HepG2 (cell line): ENCODE measurements at regions not wholly inside any gene's neighbourhood (a gene's known extent, or its start where the extent isn't known, plus 50 kb on each side); places are given as distances from the start of the nearest gene placed in this dataset.

Experiments used
- HMGA1 ChIP-seq: sonication (generic); formaldehyde crosslinking; conservative IDR thresholded peaks from 2 replicates; pipeline ENCODE4 v1.4.0; 2020; ENCODE audit warnings: missing genetic modification reagents
- ZBTB40 ChIP-seq, 2 experiments: fragments of 450-650 bp in 1 of 2; sonication (generic) in 1 of 2; formaldehyde crosslinking in 1 of 2; IDR thresholded peaks; 2 replicates each; pipeline versions ENCODE4 v1.6.1 to v1.8.0; 2016 to 2022; ENCODE audit warnings: antibody characterized with exemption in 1 of 2, mild to moderate bottlenecking in 1 of 2, missing genetic modification reagents in 1 of 2
- TF ChIP-seq, protein P1 (sequence below): sonication (generic); formaldehyde crosslinking; IDR thresholded peaks from 2 replicates; pipeline ENCODE4 v1.5.0; 2020; ENCODE audit warnings: missing genetic modification reagents
- TF ChIP-seq, protein P2 (sequence below): sonication (generic); formaldehyde crosslinking; IDR thresholded peaks from 2 replicates; pipeline ENCODE4 v1.5.0; 2020; ENCODE audit warnings: missing genetic modification reagents

GRCh38 chr3:118666-119065 lies 77.9 kb upstream of the CHL1 start:
- TF ChIP-seq, protein P1, sequence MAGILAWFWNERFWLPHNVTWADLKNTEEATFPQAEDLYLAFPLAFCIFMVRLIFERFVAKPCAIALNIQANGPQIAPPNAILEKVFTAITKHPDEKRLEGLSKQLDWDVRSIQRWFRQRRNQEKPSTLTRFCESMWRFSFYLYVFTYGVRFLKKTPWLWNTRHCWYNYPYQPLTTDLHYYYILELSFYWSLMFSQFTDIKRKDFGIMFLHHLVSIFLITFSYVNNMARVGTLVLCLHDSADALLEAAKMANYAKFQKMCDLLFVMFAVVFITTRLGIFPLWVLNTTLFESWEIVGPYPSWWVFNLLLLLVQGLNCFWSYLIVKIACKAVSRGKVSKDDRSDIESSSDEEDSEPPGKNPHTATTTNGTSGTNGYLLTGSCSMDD (CRISPR knock-in tag), result no peak
- TF ChIP-seq, protein P2, sequence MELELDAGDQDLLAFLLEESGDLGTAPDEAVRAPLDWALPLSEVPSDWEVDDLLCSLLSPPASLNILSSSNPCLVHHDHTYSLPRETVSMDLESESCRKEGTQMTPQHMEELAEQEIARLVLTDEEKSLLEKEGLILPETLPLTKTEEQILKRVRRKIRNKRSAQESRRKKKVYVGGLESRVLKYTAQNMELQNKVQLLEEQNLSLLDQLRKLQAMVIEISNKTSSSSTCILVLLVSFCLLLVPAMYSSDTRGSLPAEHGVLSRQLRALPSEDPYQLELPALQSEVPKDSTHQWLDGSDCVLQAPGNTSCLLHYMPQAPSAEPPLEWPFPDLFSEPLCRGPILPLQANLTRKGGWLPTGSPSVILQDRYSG, result no peak
- no peak for TF ChIP-seq ZBTB40 (IDR thresholded peaks at IDR 0.05)
- TF ChIP-seq ZBTB40 (CRISPR knock-in tag; IDR thresholded peaks at IDR 0.05), result no peak
- TF ChIP-seq HMGA1 (CRISPR knock-in tag), result no peak
